ENCODE measurements at regions not wholly inside any gene's neighbourhood (a gene's known extent, or its start where the extent isn't known, plus 50 kb on each side); places are given as distances from the start of the nearest gene placed in this dataset.

DNA sequence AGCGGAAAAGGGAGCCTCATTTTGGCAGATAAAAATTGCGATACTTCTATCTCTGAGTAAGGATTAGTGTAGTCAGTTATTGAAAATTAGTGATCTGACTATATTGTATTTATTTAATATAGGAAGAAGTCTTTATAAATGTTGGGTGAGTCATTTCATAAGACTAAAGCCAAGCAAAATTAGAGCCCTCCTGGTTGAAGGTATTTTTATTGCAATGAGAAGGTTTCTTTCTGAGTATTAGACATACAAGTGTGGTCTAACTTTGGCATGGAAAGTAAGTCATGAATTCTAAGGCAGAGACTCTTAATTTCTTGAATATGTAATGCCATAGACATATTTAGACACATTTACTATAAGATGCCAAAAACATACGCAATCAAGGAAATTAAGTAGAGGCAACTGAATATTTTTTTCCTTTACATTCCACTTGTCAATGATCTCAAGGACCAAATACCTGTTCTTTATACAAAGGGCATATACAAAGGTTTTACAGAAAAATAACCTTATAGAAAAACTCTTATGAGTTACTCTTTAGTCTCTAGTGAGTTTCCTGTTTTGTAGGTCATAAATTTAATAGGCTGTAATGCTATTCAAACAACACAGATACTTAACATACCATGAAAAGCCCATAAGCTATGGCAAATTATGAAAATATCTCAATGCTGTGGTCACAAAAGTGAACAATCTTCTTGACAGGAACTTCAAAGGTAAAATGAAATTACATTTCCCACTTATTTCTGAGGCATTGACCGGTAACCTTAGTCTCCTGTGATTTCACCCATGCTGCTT, 156.6 kb upstream of the BTG1 start:
- Histone ChIP-seq H3K27ac (ENCODE audit: low read depth, low read length) (no peak overlapping the region), H3K4me1 (ENCODE audit: insufficient read depth, low read length) (no peaks in the 10 kb centered on the region), H3K36me3 (ENCODE audit: insufficient read depth, low read length) (no peaks in the 10 kb centered on the region), H3K4me3 (ENCODE audit: low read depth in 1 of 2, low read length in 2 of 2) (no peak overlapping the region), H3K9me3 (ENCODE audit: low read length) (no peaks in the 10 kb centered on the region), H3K9ac (ENCODE audit: low read length) (no peak overlapping the region), H3K27me3 (ENCODE audit: control insufficient read depth in 1 of 2, insufficient read depth in 2 of 2, low read length in 2 of 2) (no peaks in the 10 kb centered on the region)

DNA sequence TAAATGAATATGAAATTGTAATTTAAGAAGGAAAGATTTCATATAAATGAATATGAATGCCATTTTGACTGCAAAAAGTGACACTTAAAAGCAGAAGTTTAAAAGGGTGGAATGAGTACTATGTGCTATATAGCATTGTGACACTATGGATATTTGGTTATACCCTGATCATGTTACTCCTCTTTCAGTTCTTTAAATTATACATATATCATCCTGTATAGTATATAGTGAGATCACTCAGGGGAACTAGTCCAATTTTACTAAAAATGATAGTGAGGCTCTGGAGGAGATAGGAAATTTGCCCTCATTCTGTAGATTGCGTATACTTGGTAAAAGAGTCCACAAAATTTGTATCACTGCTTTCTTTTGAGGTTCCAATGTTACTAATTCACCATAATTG, 155.7 kb upstream of the BTG1 start:
- Histone ChIP-seq H3K36me3 (ENCODE audit: insufficient read depth, low read length) (no peaks in the 10 kb centered on the region), H3K4me1 (ENCODE audit: insufficient read depth, low read length) (no peaks in the 10 kb centered on the region), H3K27ac (ENCODE audit: low read depth, low read length) (no peak overlapping the region), H3K9ac (ENCODE audit: low read length) (no peak overlapping the region), H3K4me3 (ENCODE audit: low read depth in 1 of 2, low read length in 2 of 2) (no peak overlapping the region), H3K9me3 (ENCODE audit: low read length) (no peaks in the 10 kb centered on the region), H3K27me3 (ENCODE audit: control insufficient read depth in 1 of 2, insufficient read depth in 2 of 2, low read length in 2 of 2) (no peaks in the 10 kb centered on the region)

DNA sequence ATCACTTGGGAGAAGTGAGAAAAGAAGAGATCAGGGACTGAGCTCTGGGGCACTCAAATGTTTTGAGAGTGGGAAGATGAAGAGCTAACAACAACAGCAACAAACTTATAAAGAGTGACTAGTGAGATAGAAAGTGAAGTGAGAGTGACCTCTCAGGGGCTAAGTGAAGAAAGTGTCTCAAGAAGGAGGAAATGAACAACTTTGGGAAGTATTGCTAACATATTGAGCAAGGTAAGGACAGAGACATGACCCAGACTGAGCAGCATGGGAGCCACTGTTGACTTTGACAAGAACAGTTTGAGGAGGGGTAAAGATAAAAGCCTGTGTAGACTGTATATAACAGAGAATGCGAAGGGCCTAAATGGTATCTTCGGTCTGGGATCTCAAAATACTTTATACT, 155.1 kb upstream of the BTG1 start:
- Histone ChIP-seq H3K36me3 (ENCODE audit: insufficient read depth, low read length) (no peaks in the 10 kb centered on the region), H3K4me1 (ENCODE audit: insufficient read depth, low read length) (no peaks in the 10 kb centered on the region), H3K9me3 (ENCODE audit: low read length) (no peaks in the 10 kb centered on the region), H3K9ac (ENCODE audit: low read length) (no peak overlapping the region), H3K27ac (ENCODE audit: low read depth, low read length) (no peak overlapping the region), H3K27me3 (ENCODE audit: control insufficient read depth in 1 of 2, insufficient read depth in 2 of 2, low read length in 2 of 2) (no peaks in the 10 kb centered on the region), H3K4me3 (ENCODE audit: low read depth in 1 of 2, low read length in 2 of 2) (no peak overlapping the region)

DNA sequence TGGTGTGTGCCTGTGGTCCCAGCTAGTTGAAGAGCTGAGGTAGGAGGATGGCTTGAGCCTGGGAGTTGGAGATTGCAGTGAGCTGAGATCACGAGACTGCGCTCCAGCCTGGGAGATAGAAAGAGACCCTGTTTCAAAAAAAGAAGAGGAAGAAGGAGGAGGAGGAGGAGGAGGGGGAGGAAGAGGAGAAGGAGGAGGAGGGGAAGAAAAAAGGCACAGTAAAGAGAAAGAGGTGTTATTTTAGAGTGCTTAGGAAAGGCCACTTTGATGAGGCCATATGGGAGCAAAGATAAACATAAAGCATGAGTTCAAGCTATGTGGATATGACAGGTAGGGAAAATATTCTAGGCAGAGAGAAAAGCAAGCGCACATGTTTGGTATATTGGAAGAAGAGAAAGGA, 154.1 kb upstream of the BTG1 start:
- H3K27me3 ChIP-seq (ENCODE audit: control insufficient read depth in 1 of 2, insufficient read depth in 2 of 2, low read length in 2 of 2), result no peaks in the 10 kb centered on the region
- no peaks in the 10 kb centered on the region for H3K36me3 ChIP-seq (ENCODE audit: insufficient read depth, low read length)
- no peaks in the 10 kb centered on the region for H3K9me3 ChIP-seq (ENCODE audit: low read length)
- H3K27ac ChIP-seq (ENCODE audit: low read depth, low read length), result no peak overlapping the region
- H3K9ac ChIP-seq (ENCODE audit: low read length), result no peak overlapping the region
- no peak overlapping the region for H3K4me3 ChIP-seq (ENCODE audit: low read depth in 1 of 2, low read length in 2 of 2)
- no peaks in the 10 kb centered on the region for H3K4me1 ChIP-seq (ENCODE audit: insufficient read depth, low read length)

DNA sequence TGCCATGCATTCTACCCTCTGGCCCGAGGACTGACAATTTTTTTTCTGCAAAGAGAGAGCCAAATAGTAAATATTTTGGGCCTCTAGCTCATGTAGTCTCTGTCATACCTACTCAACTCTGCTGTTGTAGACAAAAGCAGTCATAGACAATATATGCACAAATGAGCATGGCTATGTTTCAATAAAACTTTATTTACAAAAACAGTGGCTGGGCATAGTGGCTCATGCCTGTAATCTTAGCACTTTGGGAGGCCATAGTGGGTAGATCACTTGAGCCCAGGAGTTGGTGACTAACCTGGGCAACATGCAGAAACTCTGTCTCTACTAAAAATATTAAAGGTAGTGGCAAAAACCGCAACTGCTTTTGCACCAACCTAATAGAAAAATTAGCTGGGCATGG, 153.7 kb upstream of the BTG1 start:
- H3K4me1 ChIP-seq (ENCODE audit: insufficient read depth, low read length), result no peaks in the 10 kb centered on the region
- H3K9ac ChIP-seq (ENCODE audit: low read length), result no peak overlapping the region
- no peaks in the 10 kb centered on the region for H3K27me3 ChIP-seq (ENCODE audit: control insufficient read depth in 1 of 2, insufficient read depth in 2 of 2, low read length in 2 of 2)
- H3K36me3 ChIP-seq (ENCODE audit: insufficient read depth, low read length), result no peaks in the 10 kb centered on the region
- H3K9me3 ChIP-seq (ENCODE audit: low read length), result no peaks in the 10 kb centered on the region
- no peak overlapping the region for H3K4me3 ChIP-seq (ENCODE audit: low read depth in 1 of 2, low read length in 2 of 2)
- no peak overlapping the region for H3K27ac ChIP-seq (ENCODE audit: low read depth, low read length)

DNA sequence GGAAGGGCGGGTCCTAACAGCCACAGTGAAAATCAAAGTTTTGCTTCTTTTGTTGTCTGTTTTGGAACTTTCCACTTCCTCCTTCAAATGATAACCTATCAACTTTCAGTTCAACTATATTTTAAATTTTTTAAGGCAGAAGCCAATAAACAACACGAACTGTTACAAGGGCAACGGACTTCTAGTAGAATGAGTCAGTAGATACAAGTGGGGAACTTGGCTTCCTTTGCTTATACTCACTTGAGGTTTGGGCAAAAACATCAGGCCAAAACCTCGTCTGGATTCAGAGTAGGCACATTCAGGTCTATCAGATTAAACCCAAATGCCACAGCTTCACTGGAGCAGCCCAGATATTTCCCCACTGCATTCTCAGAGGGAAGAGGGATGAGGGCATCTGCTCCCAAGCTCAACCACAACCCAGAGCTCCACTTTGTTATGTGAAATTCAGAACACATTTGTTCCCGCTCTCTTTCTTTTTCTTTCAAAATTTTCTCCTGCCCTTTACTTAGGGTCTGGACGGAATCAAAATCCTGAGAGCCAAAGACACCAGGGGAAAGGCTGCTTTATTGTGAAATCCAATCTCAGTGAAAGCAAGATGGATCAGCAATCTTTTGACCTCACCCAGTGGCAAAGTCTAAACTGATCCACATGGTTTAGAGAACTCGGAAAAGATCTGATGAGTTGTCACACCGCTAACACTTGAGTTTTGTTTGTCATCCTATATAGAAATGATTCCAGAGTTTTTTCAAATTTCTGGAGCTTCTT, 152.5 kb upstream of the BTG1 start:
- no peaks in the 10 kb centered on the region for H3K4me1 ChIP-seq (ENCODE audit: insufficient read depth, low read length)
- H3K4me3 ChIP-seq (ENCODE audit: low read depth in 1 of 2, low read length in 2 of 2), result no peak overlapping the region
- no peak overlapping the region for H3K27ac ChIP-seq (ENCODE audit: low read depth, low read length)
- H3K9ac ChIP-seq (ENCODE audit: low read length), result no peak overlapping the region
- no peaks in the 10 kb centered on the region for H3K27me3 ChIP-seq (ENCODE audit: control insufficient read depth in 1 of 2, insufficient read depth in 2 of 2, low read length in 2 of 2)
- no peaks in the 10 kb centered on the region for H3K36me3 ChIP-seq (ENCODE audit: insufficient read depth, low read length)
- H3K9me3 ChIP-seq (ENCODE audit: low read length), result no peaks in the 10 kb centered on the region

DNA sequence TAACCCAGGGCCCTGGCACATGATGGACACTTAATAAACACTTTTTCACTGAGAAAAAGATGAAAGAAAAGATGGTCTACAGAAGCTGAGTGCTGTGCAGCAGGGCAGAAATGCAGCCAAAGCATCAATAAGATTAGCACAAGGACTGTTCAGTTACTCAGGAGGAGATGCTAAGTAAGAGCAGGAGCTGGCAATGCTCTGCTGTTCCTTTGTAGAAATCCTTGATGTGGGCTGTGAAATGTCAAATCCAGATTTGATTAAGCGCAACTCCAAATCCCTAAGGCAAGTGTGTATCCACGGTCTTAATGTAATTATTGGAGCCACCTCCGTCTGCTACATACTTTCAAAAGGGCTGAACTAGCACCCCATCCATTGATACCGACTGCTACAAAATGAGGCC, 151.8 kb upstream of the BTG1 start:
- Histone ChIP-seq H3K27me3 (ENCODE audit: control insufficient read depth in 1 of 2, insufficient read depth in 2 of 2, low read length in 2 of 2) (no peaks in the 10 kb centered on the region), H3K9ac (ENCODE audit: low read length) (no peak overlapping the region), H3K36me3 (ENCODE audit: insufficient read depth, low read length) (no peaks in the 10 kb centered on the region), H3K4me3 (ENCODE audit: low read depth in 1 of 2, low read length in 2 of 2) (no peak overlapping the region), H3K27ac (ENCODE audit: low read depth, low read length) (no peak overlapping the region), H3K4me1 (ENCODE audit: insufficient read depth, low read length) (no peaks in the 10 kb centered on the region), H3K9me3 (ENCODE audit: low read length) (no peaks in the 10 kb centered on the region)

DNA sequence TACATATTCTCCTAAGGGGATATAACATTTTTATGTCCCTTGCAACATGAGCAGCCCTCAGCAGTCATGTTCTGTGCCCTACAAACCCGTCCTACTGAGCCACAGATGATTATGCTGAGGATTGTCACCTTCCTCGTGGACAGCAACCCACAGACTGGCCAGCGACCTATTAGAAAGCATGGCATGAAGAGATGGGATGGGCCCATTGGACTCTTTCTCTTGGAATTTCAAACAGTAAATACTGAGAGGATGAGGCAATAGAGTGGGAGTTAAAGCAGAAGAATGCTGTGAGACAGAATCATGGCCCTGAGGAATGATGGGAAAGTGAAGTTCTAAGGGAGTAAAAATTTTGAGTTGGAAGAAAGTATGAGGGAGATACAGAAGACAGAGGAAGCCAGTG, 149.9 kb upstream of the BTG1 start:
- Histone ChIP-seq H3K27ac (ENCODE audit: low read depth, low read length) (no peak overlapping the region), H3K9me3 (ENCODE audit: low read length) (no peaks in the 10 kb centered on the region), H3K4me1 (ENCODE audit: insufficient read depth, low read length) (no peaks in the 10 kb centered on the region), H3K4me3 (ENCODE audit: low read depth in 1 of 2, low read length in 2 of 2) (no peak overlapping the region), H3K27me3 (ENCODE audit: control insufficient read depth in 1 of 2, insufficient read depth in 2 of 2, low read length in 2 of 2) (no peaks in the 10 kb centered on the region), H3K9ac (ENCODE audit: low read length) (no peak overlapping the region), H3K36me3 (ENCODE audit: insufficient read depth, low read length) (no peaks in the 10 kb centered on the region)

DNA sequence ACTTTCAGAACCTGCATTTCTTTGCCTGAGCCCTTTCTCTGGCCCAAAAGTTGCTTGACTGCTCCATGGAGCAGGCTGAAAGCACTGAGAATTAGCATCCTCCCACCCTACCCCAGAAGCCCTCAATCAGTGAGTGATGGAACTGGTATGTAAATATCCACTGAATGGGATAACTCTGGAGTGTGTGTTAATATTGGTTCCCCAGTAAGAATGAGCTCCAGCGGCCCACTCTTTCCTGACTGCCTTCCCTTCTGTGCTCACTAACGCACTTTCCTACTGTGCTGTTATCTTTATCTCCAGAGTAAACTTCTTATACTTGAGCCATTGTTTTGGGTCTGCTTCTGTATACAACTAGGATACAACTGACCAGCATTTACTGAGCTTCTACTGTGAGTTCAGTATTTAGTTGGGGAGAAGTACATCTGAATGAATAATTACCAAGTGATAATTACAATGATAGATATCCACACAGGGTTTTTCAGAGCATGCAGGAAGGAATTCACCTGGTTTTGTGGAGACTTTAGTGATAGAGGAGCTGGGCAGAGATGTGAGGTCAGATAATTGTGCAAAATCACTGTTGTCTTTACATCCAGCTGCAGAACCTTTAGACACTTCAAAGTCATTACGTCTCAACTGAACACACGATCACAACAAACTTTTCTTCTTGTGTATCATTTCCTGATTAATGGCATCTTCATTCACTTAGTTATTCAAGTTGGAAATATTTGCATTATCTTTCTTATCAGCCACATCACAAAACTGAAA, 149.2 kb upstream of the BTG1 start:
- Histone ChIP-seq H3K36me3 (ENCODE audit: insufficient read depth, low read length) (no peaks in the 10 kb centered on the region), H3K4me1 (ENCODE audit: insufficient read depth, low read length) (no peaks in the 10 kb centered on the region), H3K9ac (ENCODE audit: low read length) (no peak overlapping the region), H3K27ac (ENCODE audit: low read depth, low read length) (no peak overlapping the region), H3K4me3 (ENCODE audit: low read depth in 1 of 2, low read length in 2 of 2) (no peak overlapping the region), H3K9me3 (ENCODE audit: low read length) (no peaks in the 10 kb centered on the region), H3K27me3 (ENCODE audit: control insufficient read depth in 1 of 2, insufficient read depth in 2 of 2, low read length in 2 of 2) (no peaks in the 10 kb centered on the region)

DNA sequence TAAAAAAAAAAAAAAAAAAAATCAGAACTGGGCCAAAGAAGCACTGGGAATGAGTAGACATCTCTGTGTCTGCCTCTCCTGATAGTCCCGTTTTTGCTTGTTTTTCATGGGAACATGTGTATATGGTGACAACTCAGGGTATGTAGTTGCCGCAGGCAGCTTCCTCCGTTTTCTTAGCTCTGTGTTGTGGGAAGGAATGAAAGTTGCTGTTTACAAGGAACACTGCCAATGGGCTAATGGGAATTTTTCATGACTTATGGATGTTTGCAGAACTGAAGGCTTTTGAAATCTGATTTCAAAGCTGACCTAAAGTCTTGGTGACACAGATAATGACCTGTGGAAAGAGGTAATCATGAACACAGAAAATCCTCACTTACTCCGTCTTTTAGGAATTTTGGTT, 146.4 kb upstream of the BTG1 start:
- Histone ChIP-seq H3K27ac (ENCODE audit: low read depth, low read length) (no peak overlapping the region), H3K4me1 (ENCODE audit: insufficient read depth, low read length) (no peaks in the 10 kb centered on the region), H3K36me3 (ENCODE audit: insufficient read depth, low read length) (no peaks in the 10 kb centered on the region), H3K4me3 (ENCODE audit: low read depth in 1 of 2, low read length in 2 of 2) (no peak overlapping the region), H3K27me3 (ENCODE audit: control insufficient read depth in 1 of 2, insufficient read depth in 2 of 2, low read length in 2 of 2) (no peaks in the 10 kb centered on the region), H3K9me3 (ENCODE audit: low read length) (no peaks in the 10 kb centered on the region), H3K9ac (ENCODE audit: low read length) (no peak overlapping the region)

DNA sequence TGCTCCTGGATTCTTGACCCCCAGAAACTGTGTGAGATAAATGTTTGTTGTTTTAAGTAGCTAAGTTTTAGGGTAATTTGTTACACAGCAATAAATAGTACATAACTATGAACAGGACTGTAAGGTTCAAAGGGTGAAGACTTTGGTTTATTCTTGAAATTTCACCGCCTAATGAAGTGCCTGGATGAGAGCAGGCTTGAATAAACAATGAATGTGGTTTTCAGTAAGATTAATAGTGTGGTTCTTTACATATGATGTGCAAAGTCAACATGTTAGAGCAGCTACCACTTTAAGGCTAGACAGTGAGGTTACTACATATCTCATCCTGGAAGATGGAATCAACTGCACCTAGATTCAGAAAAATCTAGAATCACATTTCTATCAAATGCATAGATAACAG, 145.2 kb upstream of the BTG1 start:
- Histone ChIP-seq H3K27me3 (ENCODE audit: control insufficient read depth in 1 of 2, insufficient read depth in 2 of 2, low read length in 2 of 2) (no peaks in the 10 kb centered on the region), H3K4me3 (ENCODE audit: low read depth in 1 of 2, low read length in 2 of 2) (no peak overlapping the region), H3K27ac (ENCODE audit: low read depth, low read length) (no peak overlapping the region), H3K9ac (ENCODE audit: low read length) (no peak overlapping the region), H3K4me1 (ENCODE audit: insufficient read depth, low read length) (no peaks in the 10 kb centered on the region), H3K9me3 (ENCODE audit: low read length) (no peaks in the 10 kb centered on the region), H3K36me3 (ENCODE audit: insufficient read depth, low read length) (no peaks in the 10 kb centered on the region)

Measured in muscle layer of colon (tissue), 2 donors.